Glomerular endothelial cell (primary cell): ENCODE measurements at regions not wholly inside any gene's neighbourhood (a gene's known extent, or its start where the extent isn't known, plus 50 kb on each side); places are given as distances from the start of the nearest gene placed in this dataset.

Experiments
- DNase-seq: peaks from one replicate; pipeline ENCODE4 v3.0.0-alpha.2; 2011; ENCODE audit warnings: low read depth, low spot score; ENCODE audit errors: extremely low read depth

DNA sequence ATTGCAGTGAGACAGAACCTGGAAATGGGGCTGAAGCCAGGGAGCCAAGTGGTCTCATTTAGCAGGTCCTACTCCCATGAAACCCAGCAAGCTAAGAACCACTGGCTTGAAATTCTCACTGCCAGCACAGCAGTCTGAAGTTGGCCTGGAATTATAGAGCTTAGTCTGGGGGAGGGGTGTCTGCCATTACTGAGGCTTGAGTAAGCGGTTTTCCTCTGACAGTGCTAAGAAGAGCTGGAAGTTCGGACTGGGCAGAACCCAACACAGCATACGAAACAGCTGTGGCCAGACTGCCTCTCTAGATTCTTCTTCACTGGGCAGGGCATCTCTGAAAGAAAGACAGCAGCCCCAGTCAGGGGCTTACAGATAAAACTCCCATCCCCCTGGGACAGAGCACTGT, 305.7 kb upstream of the SETBP1 start:
- DNase-seq, result no peak

GRCh38 chr18:44386401-44386800, 294.3 kb upstream of the SETBP1 start:
- no peak for DNase-seq

DNA sequence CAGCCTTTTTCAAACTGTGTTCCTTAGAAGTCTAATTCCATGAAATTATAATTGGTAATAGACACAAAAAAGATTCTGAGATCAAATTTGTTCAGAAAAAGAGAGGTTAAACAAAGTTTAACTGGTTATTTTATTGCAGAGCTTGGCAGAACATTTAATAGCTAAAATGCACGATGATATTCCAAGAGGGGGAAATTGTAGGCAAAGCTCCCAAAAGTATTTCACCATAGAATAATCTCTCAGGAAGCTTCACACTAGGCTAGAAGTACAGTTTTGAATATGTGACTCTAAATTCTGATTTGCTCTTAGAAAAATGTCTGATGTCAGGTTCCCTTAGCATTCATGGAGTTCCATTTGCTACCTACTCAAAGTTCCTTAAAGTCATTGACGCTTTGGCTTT, 292.4 kb upstream of the SETBP1 start:
- DNase-seq, result no peak

DNA sequence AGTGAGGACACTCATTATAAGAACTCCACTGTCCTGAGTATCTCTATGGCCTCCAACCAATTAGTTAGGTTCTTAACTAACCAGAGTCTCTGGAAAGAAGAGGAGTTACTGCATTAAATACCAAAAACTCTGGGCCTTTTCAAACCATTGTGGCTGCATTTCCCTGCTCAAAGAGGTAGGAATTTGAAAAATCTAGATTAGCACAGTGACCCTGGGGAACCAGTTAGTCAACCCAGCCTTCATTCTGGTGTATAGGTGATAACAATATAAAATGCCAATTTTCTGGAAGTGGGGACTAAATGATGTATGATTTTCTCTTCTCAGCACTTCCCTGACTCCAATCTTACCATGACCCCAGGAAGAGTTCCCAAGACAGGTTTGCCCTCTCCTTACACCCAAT, 287.8 kb upstream of the SETBP1 start:
- no peak for DNase-seq

GRCh38 chr18:44393406-44393805, 287.3 kb upstream of the SETBP1 start:
- DNase-seq, result no peak

DNA sequence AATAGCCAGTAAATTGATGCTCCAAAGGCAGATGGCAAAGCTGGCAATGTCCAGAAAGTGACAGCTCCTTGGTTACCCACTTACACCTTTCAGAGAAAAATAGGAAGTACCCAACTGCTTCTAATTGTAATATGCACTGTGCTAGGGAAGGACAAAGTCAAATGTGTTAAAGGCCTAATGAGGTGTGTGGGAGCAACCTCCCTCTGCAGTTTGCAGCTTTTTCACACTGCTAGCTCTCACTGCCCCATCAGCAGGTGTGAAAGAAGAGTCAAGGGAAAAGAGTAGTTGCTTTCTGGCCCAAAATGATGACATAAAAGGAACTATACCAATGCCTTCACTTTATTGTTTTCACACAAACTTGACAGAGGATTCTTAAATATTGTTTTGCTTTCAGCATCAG, 284.1 kb upstream of the SETBP1 start:
- DNase-seq, result no peak

- no peak for DNase-seq
These were observed 271.6 kb upstream of the SETBP1 start for GRCh38 chr18:44409071-44409470.

GRCh38 chr18:44409515-44409914, 271.2 kb upstream of the SETBP1 start:
- DNase-seq, result no peak

- no peak for DNase-seq
These were observed 269.9 kb upstream of the SETBP1 start for GRCh38 chr18:44410740-44411139.

DNA sequence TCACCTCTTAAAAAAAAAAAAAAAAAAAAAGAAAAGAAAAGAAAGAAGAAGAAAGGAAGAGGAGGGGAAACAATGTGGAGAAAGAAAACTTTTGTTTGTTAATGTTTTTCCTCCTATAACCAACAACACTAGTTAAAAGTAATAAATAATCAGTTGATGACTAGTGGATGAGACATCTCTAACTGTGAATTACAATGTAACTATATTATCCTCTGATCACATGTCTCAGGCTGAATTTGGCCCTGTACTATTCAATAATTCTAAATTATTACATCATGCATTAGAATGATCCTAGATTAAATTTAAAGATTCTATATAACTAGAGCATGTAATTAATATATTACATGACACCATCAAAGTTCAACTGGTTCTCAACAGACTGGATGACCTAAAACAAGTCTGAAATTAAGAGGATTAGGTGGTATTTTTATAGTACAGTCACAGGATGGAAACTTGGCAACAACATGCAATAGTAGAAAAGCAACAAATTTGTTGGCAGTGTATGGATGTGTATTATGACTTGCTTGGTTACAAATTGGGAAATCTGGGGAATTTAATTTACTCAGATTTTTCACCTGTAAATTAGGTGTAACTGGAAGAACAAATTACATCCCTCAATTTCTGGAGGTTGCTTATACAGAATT, 269.3 kb upstream of the SETBP1 start:
- DNase-seq, result no peak

- DNase-seq, result no peak
These were observed 268.7 kb upstream of the SETBP1 start for GRCh38 chr18:44411976-44412375.

GRCh38 chr18:44423814-44424644, 256.7 kb upstream of the SETBP1 start:
- DNase-seq, result no peak

DNA sequence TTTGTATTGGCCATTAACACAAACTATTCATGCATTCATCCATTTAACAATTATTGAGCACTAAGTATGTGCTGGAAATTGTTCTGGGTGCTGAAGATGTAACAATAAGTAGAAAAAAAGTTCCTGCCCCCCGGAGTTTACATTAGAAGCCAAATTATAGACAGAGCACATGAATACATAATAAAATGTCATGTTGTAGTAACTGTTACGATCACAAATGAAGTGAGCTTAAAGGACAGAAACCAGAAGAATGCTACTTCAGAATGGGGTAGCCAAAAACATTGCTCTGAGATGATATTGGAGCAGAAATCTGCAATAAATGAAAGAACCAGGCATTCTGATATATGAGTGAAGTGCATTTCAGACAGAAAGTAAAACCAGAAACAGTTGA, 256.0 kb upstream of the SETBP1 start:
- no peak for DNase-seq

DNA sequence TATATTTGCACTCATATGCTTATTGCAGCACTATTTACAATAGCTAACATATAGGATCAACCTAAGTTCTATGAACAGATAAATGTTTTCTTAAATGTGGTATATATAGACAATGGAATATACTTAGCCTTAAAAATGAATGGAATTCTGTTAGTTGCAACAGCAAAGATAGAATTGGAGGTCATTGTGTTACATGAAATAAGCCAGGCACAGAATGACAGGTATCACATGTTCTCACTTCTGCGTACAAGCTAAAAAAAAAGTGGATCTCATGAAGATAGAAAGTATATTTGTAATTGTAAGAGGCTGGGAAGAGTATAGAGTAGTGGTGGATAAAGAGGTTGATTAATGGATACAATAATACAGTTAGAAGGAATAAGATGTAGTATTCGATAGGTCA, 255.5 kb upstream of the SETBP1 start:
- no peak for DNase-seq

GRCh38 chr18:44437603-44438002, 243.1 kb upstream of the SETBP1 start:
- no peak for DNase-seq

DNA sequence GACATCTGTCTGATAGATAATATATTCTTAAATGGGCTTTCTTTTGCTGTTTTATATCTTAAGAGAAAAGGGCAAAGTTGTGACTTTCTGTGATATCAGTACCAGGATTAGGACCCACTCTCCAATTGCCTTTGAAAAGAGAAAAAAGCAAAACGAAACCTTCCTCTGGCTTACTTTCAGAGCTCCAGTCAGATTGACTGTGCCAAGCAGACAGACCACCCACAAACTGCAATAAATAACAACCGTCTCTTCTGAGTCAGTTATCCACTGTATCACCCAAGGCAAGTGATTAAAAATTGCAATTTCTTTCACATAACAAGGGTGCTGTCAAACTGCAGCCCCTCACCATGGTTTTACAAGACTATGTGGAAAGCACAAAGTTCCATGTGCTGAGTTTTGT, 230.5 kb upstream of the SETBP1 start:
- DNase-seq, result no peak

- DNase-seq, result no peak
These were observed 228.3 kb upstream of the SETBP1 start for GRCh38 chr18:44452346-44452745.

- DNase-seq, result no peak
These were observed 227.2 kb upstream of the SETBP1 start for GRCh38 chr18:44453505-44453904.

- no peak for DNase-seq
These were observed 221.9 kb upstream of the SETBP1 start for GRCh38 chr18:44458777-44459176.

GRCh38 chr18:44464398-44465180, 216.1 kb upstream of the SETBP1 start:
- no peak for DNase-seq

DNA sequence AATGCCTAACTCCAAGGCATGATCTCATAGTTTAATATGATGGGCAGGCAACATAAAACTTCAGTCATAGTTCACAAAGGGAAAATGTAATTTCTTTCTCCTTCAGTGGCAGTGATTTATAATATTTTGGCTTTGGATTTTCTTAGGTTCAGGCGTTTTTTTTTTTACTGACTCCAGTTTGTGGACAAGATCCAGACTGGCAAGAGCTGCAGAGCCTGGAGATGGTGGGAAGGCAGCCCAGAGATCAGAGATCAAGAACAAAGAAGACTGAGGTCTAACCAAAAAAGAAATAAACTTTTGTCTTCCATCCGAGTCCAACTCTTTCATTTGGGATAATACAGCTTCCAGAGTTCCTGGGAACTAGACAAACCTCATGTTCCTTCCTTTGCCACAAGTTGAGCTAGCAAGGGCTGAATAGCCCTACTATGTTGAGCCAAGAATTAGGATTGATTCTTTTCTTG, 215.3 kb upstream of the SETBP1 start:
- DNase-seq, result no peak

DNA sequence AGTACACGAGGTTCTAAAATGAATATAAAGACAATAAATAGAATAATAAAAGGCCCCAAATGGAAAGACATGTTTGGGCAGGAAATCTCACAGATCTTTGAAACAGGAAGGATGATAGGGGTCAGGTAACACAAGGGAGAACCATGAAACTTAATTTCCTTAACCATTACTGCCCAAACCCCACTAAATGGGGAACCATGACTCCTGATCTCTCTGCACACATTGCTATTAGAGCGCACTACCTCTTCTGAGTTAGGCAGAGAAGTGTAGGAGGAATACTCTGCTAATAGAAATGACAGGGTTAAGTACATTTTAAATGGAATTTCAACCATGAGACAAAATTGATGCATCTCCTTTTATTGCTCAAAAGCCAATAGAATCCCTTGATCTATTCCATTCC, 213.7 kb upstream of the SETBP1 start:
- no peak for DNase-seq
